ENCODE measurements at regions not wholly inside any gene's neighbourhood (a gene's known extent, or its start where the extent isn't known, plus 50 kb on each side); places are given as distances from the start of the nearest gene placed in this dataset.

DNA sequence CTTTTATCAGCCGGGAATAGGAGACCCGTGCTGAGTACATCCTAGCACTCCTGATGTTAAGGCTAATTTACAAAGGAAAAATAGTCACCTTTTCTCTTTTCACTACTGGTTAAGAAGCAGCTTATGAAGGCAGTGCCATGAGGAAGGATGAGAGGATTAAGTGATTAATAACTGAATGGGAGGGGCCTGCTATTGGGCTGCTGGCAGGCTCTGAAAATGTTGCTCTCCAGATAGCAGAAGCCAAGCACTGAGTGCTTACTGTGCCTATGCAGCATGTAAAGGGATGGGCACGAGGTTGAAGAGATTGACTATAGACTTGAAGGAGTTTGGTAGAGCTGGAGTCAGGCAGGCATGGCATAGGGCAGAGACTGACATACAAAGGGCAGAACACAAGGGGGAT, 282.4 kb upstream of the THSD7B start:
- Histone ChIP-seq H3K4me2 (ENCODE audit: insufficient read depth, low read length) (no peak overlapping the region), H3K4me1 (ENCODE audit: insufficient read depth, low read length) (no peaks in the 10 kb centered on the region)
- DNase-seq: no peak

DNA sequence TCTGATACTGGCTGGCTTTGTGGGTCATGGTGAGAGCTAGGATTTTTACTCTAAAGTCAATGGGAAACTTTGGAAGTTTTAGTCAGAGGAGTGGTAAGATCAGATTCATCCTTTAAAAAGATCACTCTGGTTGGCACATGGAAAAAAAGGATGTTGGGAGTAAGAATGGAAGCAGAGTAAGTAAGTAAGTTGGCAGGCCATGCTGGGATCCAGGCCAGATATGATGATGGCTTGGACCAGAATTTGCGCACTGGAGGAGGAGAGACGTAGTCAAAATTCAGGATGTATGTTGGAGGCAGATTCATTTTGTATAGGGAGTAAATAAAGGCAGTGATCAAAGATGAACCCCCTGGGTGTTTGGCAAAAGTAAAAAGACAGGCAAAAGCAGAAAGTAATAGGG, 283.3 kb upstream of the THSD7B start:
- H3K27me3 ChIP-seq (ENCODE audit: insufficient read depth, low read length, poor library complexity): no peaks in the 10 kb centered on the region
- H3K9me3 ChIP-seq (ENCODE audit: insufficient read depth, low read length, severe bottlenecking): no peaks in the 10 kb centered on the region
- no peaks in the 10 kb centered on the region for H3K4me1 ChIP-seq (ENCODE audit: insufficient read depth, low read length)
- H3K9ac ChIP-seq (ENCODE audit: low read depth, low read length): no peak overlapping the region
- H3K36me3 ChIP-seq (ENCODE audit: insufficient read depth, low read length): no peaks in the 10 kb centered on the region
- H2AFZ ChIP-seq (ENCODE audit: low read depth, low read length): no peak overlapping the region
- DNase-seq (no peak), ATAC-seq (ENCODE audit: insufficient read depth, low read depth) (no peak)
- H4K20me1 ChIP-seq (ENCODE audit: insufficient read depth, low read length): no peaks in the 10 kb centered on the region
- no peak overlapping the region for H3K4me3 ChIP-seq (ENCODE audit: low read depth in 1 of 2, low read length in 2 of 2)
- no peaks in the 10 kb centered on the region for H3K79me2 ChIP-seq (ENCODE audit: insufficient read depth, low read length)
- H3K4me2 ChIP-seq (ENCODE audit: insufficient read depth, low read length): no peak overlapping the region
- H3K27ac ChIP-seq (ENCODE audit: low read length): no peak overlapping the region
- TF ChIP-seq, protein P1, sequence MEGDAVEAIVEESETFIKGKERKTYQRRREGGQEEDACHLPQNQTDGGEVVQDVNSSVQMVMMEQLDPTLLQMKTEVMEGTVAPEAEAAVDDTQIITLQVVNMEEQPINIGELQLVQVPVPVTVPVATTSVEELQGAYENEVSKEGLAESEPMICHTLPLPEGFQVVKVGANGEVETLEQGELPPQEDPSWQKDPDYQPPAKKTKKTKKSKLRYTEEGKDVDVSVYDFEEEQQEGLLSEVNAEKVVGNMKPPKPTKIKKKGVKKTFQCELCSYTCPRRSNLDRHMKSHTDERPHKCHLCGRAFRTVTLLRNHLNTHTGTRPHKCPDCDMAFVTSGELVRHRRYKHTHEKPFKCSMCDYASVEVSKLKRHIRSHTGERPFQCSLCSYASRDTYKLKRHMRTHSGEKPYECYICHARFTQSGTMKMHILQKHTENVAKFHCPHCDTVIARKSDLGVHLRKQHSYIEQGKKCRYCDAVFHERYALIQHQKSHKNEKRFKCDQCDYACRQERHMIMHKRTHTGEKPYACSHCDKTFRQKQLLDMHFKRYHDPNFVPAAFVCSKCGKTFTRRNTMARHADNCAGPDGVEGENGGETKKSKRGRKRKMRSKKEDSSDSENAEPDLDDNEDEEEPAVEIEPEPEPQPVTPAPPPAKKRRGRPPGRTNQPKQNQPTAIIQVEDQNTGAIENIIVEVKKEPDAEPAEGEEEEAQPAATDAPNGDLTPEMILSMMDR (IDR thresholded peaks at IDR 0.05; ENCODE audit: borderline replicate concordance, extremely low read depth, low read length, poor library complexity, severe bottlenecking): no peak
- TF ChIP-seq EZH2 (IDR thresholded peaks at IDR 0.05; ENCODE audit: borderline replicate concordance, low read depth, low read length, severe bottlenecking): no peak

More for the DNA sequence above, 282.4 kb upstream of the THSD7B start:
- no peaks in the 10 kb centered on the region for H3K9me3 ChIP-seq (ENCODE audit: insufficient read depth, low read length, severe bottlenecking)
- no peak overlapping the region for H2AFZ ChIP-seq (ENCODE audit: low read depth, low read length)
- H3K27me3 ChIP-seq (ENCODE audit: insufficient read depth, low read length, poor library complexity): no peaks in the 10 kb centered on the region
- no peak overlapping the region for H3K27ac ChIP-seq (ENCODE audit: low read length)
- no peaks in the 10 kb centered on the region for H4K20me1 ChIP-seq (ENCODE audit: insufficient read depth, low read length)
- H3K9ac ChIP-seq (ENCODE audit: low read depth, low read length): no peak overlapping the region
- no peak for TF ChIP-seq EZH2 (IDR thresholded peaks at IDR 0.05; ENCODE audit: borderline replicate concordance, low read depth, low read length, severe bottlenecking)
- TF ChIP-seq, protein P1 (IDR thresholded peaks at IDR 0.05; ENCODE audit: borderline replicate concordance, extremely low read depth, low read length, poor library complexity, severe bottlenecking): no peak
- no peak for ATAC-seq (ENCODE audit: insufficient read depth, low read depth)
- no peaks in the 10 kb centered on the region for H3K79me2 ChIP-seq (ENCODE audit: insufficient read depth, low read length)
- H3K36me3 ChIP-seq (ENCODE audit: insufficient read depth, low read length): no peaks in the 10 kb centered on the region
- H3K4me3 ChIP-seq (ENCODE audit: low read depth in 1 of 2, low read length in 2 of 2): no peak overlapping the region

- Histone ChIP-seq H3K27ac (ENCODE audit: low read length) (no peak overlapping the region), H3K27me3 (ENCODE audit: insufficient read depth, low read length, poor library complexity) (no peaks in the 10 kb centered on the region), H2AFZ (ENCODE audit: low read depth, low read length) (no peak overlapping the region), H3K4me3 (ENCODE audit: low read depth in 1 of 2, low read length in 2 of 2) (no peak overlapping the region), H3K4me1 (ENCODE audit: insufficient read depth, low read length) (no peaks in the 10 kb centered on the region), H3K9me3 (ENCODE audit: insufficient read depth, low read length, severe bottlenecking) (no peaks in the 10 kb centered on the region), H4K20me1 (ENCODE audit: insufficient read depth, low read length) (no peaks in the 10 kb centered on the region), H3K36me3 (ENCODE audit: insufficient read depth, low read length) (no peaks in the 10 kb centered on the region), H3K4me2 (ENCODE audit: insufficient read depth, low read length) (no peak overlapping the region), H3K9ac (ENCODE audit: low read depth, low read length) (no peak overlapping the region), H3K79me2 (ENCODE audit: insufficient read depth, low read length) (no peaks in the 10 kb centered on the region)
- DNase-seq (no peak), ATAC-seq (ENCODE audit: insufficient read depth, low read depth) (no peak)
- TF ChIP-seq EZH2 (IDR thresholded peaks at IDR 0.05; ENCODE audit: borderline replicate concordance, low read depth, low read length, severe bottlenecking): no peak
- TF ChIP-seq, protein P1 (IDR thresholded peaks at IDR 0.05; ENCODE audit: borderline replicate concordance, extremely low read depth, low read length, poor library complexity, severe bottlenecking): no peak
These were observed 285.6 kb upstream of the THSD7B start for GRCh38 chr2:136479696-136480095.

All from DND-41 (cell line).